H7 (cell line): ENCODE measurements at regions not wholly inside any gene's neighbourhood (a gene's known extent, or its start where the extent isn't known, plus 50 kb on each side); places are given as distances from the start of the nearest gene placed in this dataset.

Experiments used
- DNase-seq: peaks from one replicate; pipeline ENCODE4 v3.0.0; 2012
- H3K27me3 ChIP-seq: 2 replicates; pipeline ENCODE4 v1.6.0; 2011; ENCODE audit warnings: mild to moderate bottlenecking, low read length; ENCODE audit not compliant: control insufficient read depth, insufficient read depth
- H3K36me3 ChIP-seq: replicated peaks from 2 replicates; pipeline ENCODE4 v1.5.1; 2011; ENCODE audit warnings: low read length; ENCODE audit not compliant: control insufficient read depth, insufficient read depth
- H3K4me3 ChIP-seq: 2 replicates; pipeline ENCODE4 v1.5.1; 2011; ENCODE audit warnings: low read depth, mild to moderate bottlenecking, control low read depth, low read length, moderate library complexity; ENCODE audit not compliant: insufficient read depth

- Histone ChIP-seq H3K4me3 (no peak overlapping the region), H3K27me3 (no peaks in the 10 kb centered on the region), H3K36me3 (no peaks in the 10 kb centered on the region)
- DNase-seq, result peak; percentile 7
Observed at GRCh38 chr2:71898851-71899681, 248.6 kb downstream of the CYP26B1 start.

GRCh38 chr2:71898375-71898774, 249.3 kb downstream of the CYP26B1 start:
- Histone ChIP-seq H3K36me3 (no peaks in the 10 kb centered on the region), H3K27me3 (no peaks in the 10 kb centered on the region), H3K4me3 (no peak overlapping the region)
- peak; percentile 9 for DNase-seq

- no peaks in the 10 kb centered on the region for H3K36me3 ChIP-seq
- H3K27me3 ChIP-seq, result no peaks in the 10 kb centered on the region
- no peak overlapping the region for H3K4me3 ChIP-seq
- peak; percentile 40 for DNase-seq
Observed at GRCh38 chr2:71897836-71898235, 249.8 kb downstream of the CYP26B1 start.

DNA sequence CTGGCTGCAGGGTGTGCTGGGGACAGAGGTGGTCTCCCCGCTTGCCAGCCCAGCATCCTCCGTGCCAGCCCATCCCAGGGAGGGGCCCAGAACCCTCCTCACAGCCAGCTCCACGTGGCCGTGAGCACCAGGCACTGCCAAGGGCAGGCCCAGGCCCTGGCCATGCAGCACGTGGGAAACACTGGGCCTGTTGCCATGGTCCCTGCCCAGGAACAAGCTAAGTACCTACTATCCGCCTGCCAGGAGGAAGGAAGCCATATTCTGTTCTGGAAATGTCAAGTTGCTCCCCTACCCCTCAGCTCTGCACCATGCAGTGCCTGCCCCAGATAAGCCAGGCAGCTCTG, 250.6 kb downstream of the CYP26B1 start:
- H3K4me3 ChIP-seq, result no peak overlapping the region
- peak; percentile 23 for DNase-seq
- no peaks in the 10 kb centered on the region for H3K36me3 ChIP-seq
- H3K27me3 ChIP-seq, result no peaks in the 10 kb centered on the region

DNA sequence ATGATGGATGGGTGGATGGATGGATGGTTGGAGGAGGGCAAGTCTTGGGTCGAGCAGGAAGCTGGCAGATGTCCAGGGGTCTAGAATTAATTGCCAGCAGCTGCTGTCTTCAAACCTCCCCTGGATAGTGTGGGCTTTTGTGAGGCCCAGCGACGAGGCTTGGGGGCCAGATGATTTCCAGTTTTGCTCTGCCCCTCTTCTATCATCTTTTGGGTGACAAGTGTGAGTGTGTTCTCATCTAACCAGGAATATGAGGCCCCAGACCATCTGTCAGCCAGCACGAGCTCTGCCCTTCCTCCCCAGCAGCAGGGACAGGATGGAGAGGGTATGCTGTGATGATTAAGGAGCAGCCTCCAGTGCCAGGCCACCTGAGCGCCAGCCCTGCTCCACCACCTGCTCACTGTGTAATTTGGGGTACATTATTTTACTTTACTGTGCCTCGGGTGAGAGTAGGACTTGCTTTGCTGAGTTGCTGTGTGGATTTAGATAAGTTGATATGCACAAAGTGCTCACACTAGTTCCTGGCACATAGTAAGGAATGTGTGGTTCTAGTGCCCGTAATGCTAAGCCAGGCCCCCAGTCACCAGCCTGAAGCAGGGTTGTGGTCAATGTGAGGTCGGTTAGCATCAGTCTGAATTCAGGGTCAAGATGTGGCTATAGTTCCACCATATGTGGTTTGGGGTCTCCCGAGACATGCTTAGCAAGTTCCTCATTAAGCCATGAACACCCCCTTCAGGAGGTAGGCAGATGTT, 251.1 kb downstream of the CYP26B1 start:
- peak; percentile 3 for DNase-seq
- H3K4me3 ChIP-seq, result no peak overlapping the region
- H3K27me3 ChIP-seq, result no peaks in the 10 kb centered on the region
- H3K36me3 ChIP-seq, result no peaks in the 10 kb centered on the region

GRCh38 chr2:71895320-71896161, 252.1 kb downstream of the CYP26B1 start:
- no peaks in the 10 kb centered on the region for H3K27me3 ChIP-seq
- H3K4me3 ChIP-seq, result no peak overlapping the region
- no peaks in the 10 kb centered on the region for H3K36me3 ChIP-seq
- DNase-seq, result peak; percentile 21

GRCh38 chr2:71894261-71894660, 253.4 kb downstream of the CYP26B1 start:
- Histone ChIP-seq H3K27me3 (no peaks in the 10 kb centered on the region), H3K36me3 (no peaks in the 10 kb centered on the region), H3K4me3 (no peak overlapping the region)
- peak; percentile 76 for DNase-seq

DNA sequence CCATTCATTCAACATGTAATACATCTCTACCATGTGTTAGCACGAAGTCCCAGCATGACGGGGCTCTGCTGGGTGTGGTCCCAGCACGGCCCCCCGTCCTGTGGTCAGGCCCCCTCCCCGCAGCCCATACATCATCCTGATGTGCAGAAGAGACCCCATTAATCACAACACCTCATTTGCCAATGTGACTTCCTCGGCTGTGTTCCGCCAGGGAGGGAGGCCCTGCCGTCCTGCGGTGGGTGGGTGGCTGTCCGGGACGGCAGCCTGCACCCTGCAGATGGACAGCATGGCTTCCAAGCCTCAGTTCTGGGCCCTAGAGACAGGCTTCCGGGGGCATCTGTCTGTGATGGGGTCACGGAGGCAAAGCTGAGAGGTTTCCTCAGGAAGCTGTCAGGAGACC, 254.0 kb downstream of the CYP26B1 start:
- Histone ChIP-seq H3K4me3 (no peak overlapping the region), H3K36me3 (no peaks in the 10 kb centered on the region), H3K27me3 (no peaks in the 10 kb centered on the region)
- peak; percentile 29 for DNase-seq

DNA sequence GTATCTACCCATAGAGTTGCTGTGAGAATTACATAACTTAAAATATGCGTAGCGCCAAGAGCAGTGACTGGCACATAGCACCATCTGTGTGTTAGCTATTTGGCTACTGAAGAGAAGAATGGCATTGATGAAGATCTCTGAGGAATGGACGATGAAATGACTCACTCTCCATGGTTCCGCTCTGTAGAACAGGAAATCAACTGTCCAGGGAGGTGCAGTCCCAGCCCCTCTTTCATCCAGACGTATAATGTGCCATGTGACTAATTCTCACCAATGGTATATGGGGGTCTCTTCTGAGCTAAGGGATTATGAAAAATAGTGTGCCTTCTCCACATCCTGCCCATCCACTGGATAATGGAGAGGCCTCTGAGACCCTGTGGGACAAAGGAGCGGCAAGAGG, 254.8 kb downstream of the CYP26B1 start:
- peak; percentile 8 for DNase-seq
- H3K36me3 ChIP-seq, result no peaks in the 10 kb centered on the region

GRCh38 chr2:71892423-71892730, 255.3 kb downstream of the CYP26B1 start:
- DNase-seq, result peak; percentile 21
- Histone ChIP-seq H3K27me3 (no peaks in the 10 kb centered on the region), H3K36me3 (no peaks in the 10 kb centered on the region), H3K4me3 (no peak overlapping the region)

More for the DNA sequence above, 254.8 kb downstream of the CYP26B1 start:
- no peak overlapping the region for H3K4me3 ChIP-seq
- no peaks in the 10 kb centered on the region for H3K27me3 ChIP-seq

GRCh38 chr2:71891719-71892422, 255.8 kb downstream of the CYP26B1 start:
- Histone ChIP-seq H3K4me3 (no peak overlapping the region), H3K27me3 (no peaks in the 10 kb centered on the region), H3K36me3 (no peaks in the 10 kb centered on the region)
- DNase-seq, result peak; percentile 5

GRCh38 chr2:71891155-71891554, 256.5 kb downstream of the CYP26B1 start:
- Histone ChIP-seq H3K4me3 (no peak overlapping the region), H3K36me3 (no peaks in the 10 kb centered on the region), H3K27me3 (no peaks in the 10 kb centered on the region)
- DNase-seq, result peak; percentile 16

- H3K27me3 ChIP-seq, result no peaks in the 10 kb centered on the region
Observed at GRCh38 chr2:71889759-71890684, 257.6 kb downstream of the CYP26B1 start.

More at GRCh38 chr2:71889759-71890684, 257.6 kb downstream of the CYP26B1 start:
- DNase-seq, result no peak
- Histone ChIP-seq H3K36me3 (no peaks in the 10 kb centered on the region), H3K4me3 (no peak overlapping the region)
